ENCODE measurements at regions not wholly inside any gene's neighbourhood (a gene's known extent, or its start where the extent isn't known, plus 50 kb on each side); places are given as distances from the start of the nearest gene placed in this dataset.

GRCh38 chr14:21924479-21924878 lies 250.9 kb upstream of the OR4E1 start:
- TF ChIP-seq POLR2A (IDR thresholded peaks at IDR 0.05; ENCODE audit: low read depth, low read length): no peak
- no peak for TF ChIP-seq CTCF (conservative IDR thresholded peaks at IDR 0.05; ENCODE audit: low read depth, low read length)
- TF ChIP-seq CEBPB (IDR thresholded peaks at IDR 0.05; ENCODE audit: low read depth, low read length): no peak
- no peak for TF ChIP-seq BHLHE40 (IDR thresholded peaks at IDR 0.05; ENCODE audit: low read depth, low read length)
- TF ChIP-seq SMC3 (IDR thresholded peaks at IDR 0.05; ENCODE audit: low read depth, low read length): no peak
- no peak for TF ChIP-seq ELK1 (IDR thresholded peaks at IDR 0.05; ENCODE audit: borderline replicate concordance, low read depth, low read length)
- no peak for TF ChIP-seq CHD1 (IDR thresholded peaks at IDR 0.05; ENCODE audit: low read depth, low read length)
- no peak for TF ChIP-seq RAD21 (IDR thresholded peaks at IDR 0.05; ENCODE audit: low read length)
- no peak for TF ChIP-seq MXI1 (IDR thresholded peaks at IDR 0.05; ENCODE audit: borderline replicate concordance, low read depth, low read length)
- TF ChIP-seq USF2 (IDR thresholded peaks at IDR 0.05; ENCODE audit: low read depth, low read length): no peak

Measured in IMR-90 (cell line).